ENCODE measurements at regions not wholly inside any gene's neighbourhood (a gene's known extent, or its start where the extent isn't known, plus 50 kb on each side); places are given as distances from the start of the nearest gene placed in this dataset.

GRCh38 chr5:120848883-120849282, 384.8 kb downstream of the PRR16 start (continued):
- TF ChIP-seq CTCF (IDR thresholded peaks at IDR 0.05 in 2 of 3, conservative IDR thresholded peaks at IDR 0.05 in 1 of 3; ENCODE audit: borderline replicate concordance in 1 of 3, insufficient read depth in 1 of 3, low read depth in 2 of 3, low read length in 2 of 3) (no peak), SIN3A (IDR thresholded peaks at IDR 0.05; ENCODE audit: low read depth) (no peak)

GRCh38 chr5:120852222-120852860, 388.2 kb downstream of the PRR16 start:
- ATAC-seq: no peak
- Histone ChIP-seq H3K9me2 (ENCODE audit: insufficient read depth) (no peaks in the 10 kb centered on the region), H3K27ac (ENCODE audit: low read depth, low read length) (no peak overlapping the region), H3K27me3 (ENCODE audit: insufficient read depth, low read length) (no peaks in the 10 kb centered on the region), H4K20me1 (ENCODE audit: insufficient read depth) (no peaks in the 10 kb centered on the region), H3K79me2 (ENCODE audit: insufficient read depth, low read length) (no peaks in the 10 kb centered on the region), H3K36me3 (ENCODE audit: control insufficient read depth in 1 of 2, insufficient read depth in 2 of 2, low read length in 2 of 2) (no peaks in the 10 kb centered on the region), H3K4me1 (ENCODE audit: control insufficient read depth in 1 of 2, insufficient read depth in 2 of 2, low read length in 2 of 2) (no peaks in the 10 kb centered on the region), H2AFZ (ENCODE audit: low read depth, low read length, poor library complexity, severe bottlenecking) (no peak overlapping the region), H3K4me3 (replicated peaks in 1 of 2; ENCODE audit: low read depth in 1 of 2, low read length in 2 of 2) (no peak overlapping the region), H3K9ac (ENCODE audit: low read length) (no peak overlapping the region), H3K9me3 (ENCODE audit: control insufficient read depth in 1 of 2, insufficient read depth in 1 of 2, low read depth in 1 of 2, low read length in 2 of 2) (no peaks in the 10 kb centered on the region), H3K4me2 (ENCODE audit: low read length) (no peak overlapping the region)
- intact Hi-C loops (cut with micrococcal nuclease): no loop called here
- POLR2A ChIA-PET: no interaction called here
- CTCF ChIA-PET: no interaction called here
- no TSS peak for BruUV-seq (replicated peaks)
- RAD21 ChIA-PET (ENCODE audit: low non-redundant PET in 1 of 2, low total read pairs in 2 of 2, uncharacterized antibody in 2 of 2, unreplicated experiment in 2 of 2): no interaction called here
- DNase-seq (ENCODE audit: low read depth, low spot score): no peak
- TF ChIP-seq TCF7L2 (IDR thresholded peaks at IDR 0.05; ENCODE audit: borderline replicate concordance, extremely low read depth, insufficient read depth, insufficient read length): no peak
- TF ChIP-seq SRF (IDR thresholded peaks at IDR 0.05; ENCODE audit: low read depth): no peak
- TF ChIP-seq, protein P1, sequence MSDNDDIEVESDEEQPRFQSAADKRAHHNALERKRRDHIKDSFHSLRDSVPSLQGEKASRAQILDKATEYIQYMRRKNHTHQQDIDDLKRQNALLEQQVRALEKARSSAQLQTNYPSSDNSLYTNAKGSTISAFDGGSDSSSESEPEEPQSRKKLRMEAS (IDR thresholded peaks at IDR 0.05): no peak
- TF ChIP-seq CEBPB (IDR thresholded peaks at IDR 0.05; ENCODE audit: low read depth): no peak
- no peak for TF ChIP-seq ATF3 (IDR thresholded peaks at IDR 0.05)
- TF ChIP-seq SIN3A (IDR thresholded peaks at IDR 0.05; ENCODE audit: low read depth): no peak

Data from HCT116 (cell line).